GM12878 (cell line): ENCODE measurements at regions not wholly inside any gene's neighbourhood (a gene's known extent, or its start where the extent isn't known, plus 50 kb on each side); places are given as distances from the start of the nearest gene placed in this dataset.

ENCODE experiments used
- ATAC-seq: fragments of 200-7000 bp; cut with Tn5 transposase; 3 replicates; pipeline ENCODE4 v1.9.1; 2020; ENCODE audit warnings: mild to moderate bottlenecking, moderate library complexity
- BruUV-seq: library from RNA; stranded (reverse); fragments of 400-500 nt; replicated peaks from 2 replicates; lab custom pipeline; 2021; lab: Mats Ljungman, UMichigan
- CTCF ChIA-PET: fragments of 300-600 bp; sonication (Branson Sonifier 250); formaldehyde crosslinking; extraction: SDS; loops from one replicate; lab custom pipeline; 2021; ENCODE audit warnings: inconsistent platforms; lab: Yijun Ruan, JAX
- POLR2A ChIA-PET: fragments of 350-600 bp; formaldehyde crosslinking; extraction: SDS; loops from one replicate; lab custom pipeline; 2021; ENCODE audit warnings: inconsistent platforms; lab: Charles Lee
- RAD21 ChIA-PET: fragments of 300-600 bp; sonication (Branson Sonifier 250); formaldehyde crosslinking; loops from one replicate; lab custom pipeline; 2023; ENCODE audit warnings: antibody characterized with exemption; ENCODE audit not compliant: unreplicated experiment; lab: Charles Lee
- SMC1A ChIA-PET: fragments of 300-600 bp; sonication (Branson Sonifier 250); formaldehyde crosslinking; loops from one replicate; lab custom pipeline; 2023; ENCODE audit not compliant: unreplicated experiment, uncharacterized antibody; lab: Charles Lee
- DNase-seq: peaks from one replicate; pipeline ENCODE4 v3.0.0-alpha.2; 2011; ENCODE audit warnings: low read depth, low spot score
- FAIRE-seq: peaks from 3 replicates; lab custom pipeline; 2011; peaks lifted over from hg19 to GRCh38; lab: Jason Lieb, UNC
- H2AFZ ChIP-seq: 2 replicates; pipeline ENCODE4 v1.6.0; 2011; ENCODE audit warnings: low read depth, low read length, control low read depth; ENCODE audit not compliant: control insufficient read depth
- H3K27ac ChIP-seq: 2 replicates; pipeline ENCODE4 v1.5.1; 2011; ENCODE audit warnings: control low read depth; ENCODE audit not compliant: control insufficient read depth, insufficient read depth
- H3K27me3 ChIP-seq, 2 experiments: replicated peaks in 1 of 2; 2 replicates each; pipeline versions ENCODE4 v1.6.0 to v1.6.1; 2011; ENCODE audit warnings: low read length in 1 of 2; ENCODE audit not compliant: control insufficient read depth in 2 of 2, insufficient read depth in 2 of 2
- H3K36me3 ChIP-seq, 2 experiments: 2 replicates each; pipeline ENCODE4 v1.5.1; 2011; ENCODE audit warnings: low read length in 1 of 2; ENCODE audit not compliant: control insufficient read depth in 2 of 2, insufficient read depth in 2 of 2
- H3K4me1 ChIP-seq: 2 replicates; pipeline ENCODE4 v1.6.1; 2011; ENCODE audit warnings: mild to moderate bottlenecking, low read length, moderate library complexity, mixed read lengths; ENCODE audit not compliant: control insufficient read depth, insufficient read depth
- H3K4me2 ChIP-seq: 2 replicates; pipeline ENCODE4 v1.6.0; 2011; ENCODE audit warnings: control low read depth; ENCODE audit not compliant: control insufficient read depth, insufficient read depth
- H3K4me3 ChIP-seq: fragments of 200-600 bp; sonication (generic); 2 replicates; pipeline ENCODE4 v1.5.1; 2016
- H3K79me2 ChIP-seq: 2 replicates; pipeline ENCODE4 v1.6.0; 2011; ENCODE audit warnings: low read length; ENCODE audit not compliant: control insufficient read depth, insufficient read depth
- H3K9ac ChIP-seq: 2 replicates; pipeline ENCODE4 v1.8.0; 2011; ENCODE audit warnings: low read length, control low read depth, mixed read lengths; ENCODE audit not compliant: control insufficient read depth, insufficient read depth
- H3K9me3 ChIP-seq: replicated peaks from 3 replicates; pipeline ENCODE4 v1.5.1; 2011; ENCODE audit warnings: mild to moderate bottlenecking, low read length; ENCODE audit not compliant: control insufficient read depth, insufficient read depth
- H4K20me1 ChIP-seq: 2 replicates; pipeline ENCODE4 v1.6.0; 2011; ENCODE audit not compliant: control insufficient read depth, insufficient read depth
- ATF7 ChIP-seq: fragments of 450-650 bp; IDR thresholded peaks from 2 replicates; pipeline ENCODE4 v1.6.1; 2016; ENCODE audit warnings: low read depth, mild to moderate bottlenecking
- BMI1 ChIP-seq: fragments of 450-650 bp; IDR thresholded peaks from 2 replicates; pipeline ENCODE4 v1.6.1; 2016; ENCODE audit warnings: mild to moderate bottlenecking, moderate library complexity, borderline replicate concordance
- CHD1 ChIP-seq: IDR thresholded peaks from 2 replicates; pipeline ENCODE4 v1.6.1; 2012; ENCODE audit warnings: low read depth, low read length, improper control_type of control experiment
- FOXM1 ChIP-seq: IDR thresholded peaks from 2 replicates; pipeline ENCODE4 v1.6.1; 2012; ENCODE audit warnings: low read depth, mild to moderate bottlenecking, inconsistent platforms, low read length, moderate library complexity
- HDAC2 ChIP-seq: fragments of 200-600 bp; sonication (generic); IDR thresholded peaks from 2 replicates; pipeline ENCODE4 v1.6.1; 2017
- IRF5 ChIP-seq: fragments of 450-650 bp; IDR thresholded peaks from 2 replicates; pipeline ENCODE4 v1.6.1; 2017; ENCODE audit warnings: borderline replicate concordance
- NBN ChIP-seq: fragments of 450-650 bp; IDR thresholded peaks from 2 replicates; pipeline ENCODE4 v1.6.1; 2016
- NFYA ChIP-seq: IDR thresholded peaks from 2 replicates; pipeline ENCODE4 v1.6.1; 2011; ENCODE audit warnings: low read depth, mild to moderate bottlenecking, low read length, improper control_type of control experiment, borderline replicate concordance
- POLR2AphosphoS5 ChIP-seq: IDR thresholded peaks from 2 replicates; pipeline ENCODE4 v1.6.1; 2011; ENCODE audit warnings: mild to moderate bottlenecking, low read length, inconsistent platforms
- PRDM15 ChIP-seq: fragments of 450-650 bp; formaldehyde crosslinking; IDR thresholded peaks from 2 replicates; pipeline ENCODE4 v1.4.0; 2020; ENCODE audit warnings: mild to moderate bottlenecking, moderate library complexity
- RFX5 ChIP-seq: IDR thresholded peaks from 2 replicates; pipeline ENCODE4 v1.6.1; 2011; ENCODE audit warnings: low read depth, low read length, improper control_type of control experiment
- ZNF274 ChIP-seq: IDR thresholded peaks from one replicate; pipeline ENCODE4 v1.8.0; 2011; ENCODE audit not compliant: insufficient read length, insufficient read depth
- WGBS: methylation state at CpG from one replicate; pipeline ENCODE4 v1.1.6; 2016; ENCODE audit warnings: low lambda C conversion rate; ENCODE audit not compliant: insufficient replicate concordance, insufficient coverage; ENCODE audit errors: missing lambda C conversion rate; 5-methylcytosine and 5-hydroxymethylcytosine counted together
- in situ Hi-C: fragments of 300-500 bp; cut with MboI; formaldehyde crosslinking; loops from 9 replicates; pipeline ENCODE4 v1.14.3; 2018; ENCODE audit warnings: mixed read lengths
- intact Hi-C: fragments of 100-400 bp; cut with micrococcal nuclease; formaldehyde crosslinking; loops from one replicate; pipeline ENCODE4 v1.14.2; 2022; ENCODE audit not compliant: unreplicated experiment
- TF ChIP-seq, protein P1 (sequence below): fragments of 450-650 bp; IDR thresholded peaks from 2 replicates; pipeline ENCODE4 v1.6.1; 2017; ENCODE audit warnings: antibody characterized with exemption, mild to moderate bottlenecking, moderate library complexity

DNA sequence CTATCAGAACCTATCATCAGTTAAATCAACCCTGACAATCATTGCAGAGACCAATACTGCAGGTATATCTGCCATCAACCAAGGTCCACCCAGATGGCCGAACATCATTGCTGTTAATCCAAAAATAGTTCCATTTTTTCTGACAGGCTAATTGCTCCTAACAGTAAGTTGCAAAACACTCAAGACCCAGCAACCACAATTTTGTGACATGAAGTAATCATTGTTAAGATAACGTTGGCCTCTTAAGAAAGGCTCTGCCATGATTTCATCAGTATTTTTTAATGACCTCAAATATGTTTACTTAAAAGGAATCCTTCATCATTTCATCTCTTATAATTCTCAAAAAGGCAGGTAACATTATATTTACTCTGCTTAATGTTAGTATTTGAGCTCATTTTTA is 553.4 kb upstream of the POM121L12 start (continued):
- TF ChIP-seq PRDM15 (CRISPR knock-in tag) (no peak), NBN (no peak), HDAC2 (no peak), FOXM1 (no peak), CHD1 (no peak)
- TF ChIP-seq, protein P1, sequence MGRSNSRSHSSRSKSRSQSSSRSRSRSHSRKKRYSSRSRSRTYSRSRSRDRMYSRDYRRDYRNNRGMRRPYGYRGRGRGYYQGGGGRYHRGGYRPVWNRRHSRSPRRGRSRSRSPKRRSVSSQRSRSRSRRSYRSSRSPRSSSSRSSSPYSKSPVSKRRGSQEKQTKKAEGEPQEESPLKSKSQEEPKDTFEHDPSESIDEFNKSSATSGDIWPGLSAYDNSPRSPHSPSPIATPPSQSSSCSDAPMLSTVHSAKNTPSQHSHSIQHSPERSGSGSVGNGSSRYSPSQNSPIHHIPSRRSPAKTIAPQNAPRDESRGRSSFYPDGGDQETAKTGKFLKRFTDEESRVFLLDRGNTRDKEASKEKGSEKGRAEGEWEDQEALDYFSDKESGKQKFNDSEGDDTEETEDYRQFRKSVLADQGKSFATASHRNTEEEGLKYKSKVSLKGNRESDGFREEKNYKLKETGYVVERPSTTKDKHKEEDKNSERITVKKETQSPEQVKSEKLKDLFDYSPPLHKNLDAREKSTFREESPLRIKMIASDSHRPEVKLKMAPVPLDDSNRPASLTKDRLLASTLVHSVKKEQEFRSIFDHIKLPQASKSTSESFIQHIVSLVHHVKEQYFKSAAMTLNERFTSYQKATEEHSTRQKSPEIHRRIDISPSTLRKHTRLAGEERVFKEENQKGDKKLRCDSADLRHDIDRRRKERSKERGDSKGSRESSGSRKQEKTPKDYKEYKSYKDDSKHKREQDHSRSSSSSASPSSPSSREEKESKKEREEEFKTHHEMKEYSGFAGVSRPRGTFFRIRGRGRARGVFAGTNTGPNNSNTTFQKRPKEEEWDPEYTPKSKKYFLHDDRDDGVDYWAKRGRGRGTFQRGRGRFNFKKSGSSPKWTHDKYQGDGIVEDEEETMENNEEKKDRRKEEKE: no peak

GRCh38 chr7:52481571-52481970 is 553.9 kb upstream of the POM121L12 start:
- FAIRE-seq (no peak), DNase-seq (no peak), ATAC-seq (no peak)
- Histone ChIP-seq H3K9ac (no peak overlapping the region), H3K9me3 (no peaks in the 10 kb centered on the region), H3K4me2 (no peak overlapping the region), H3K79me2 (no peaks in the 10 kb centered on the region), H2AFZ (no peak overlapping the region), H3K36me3 (no peaks in the 10 kb centered on the region), H3K27me3 (no peaks in the 10 kb centered on the region), H3K4me3 (no peak overlapping the region), H4K20me1 (no peaks in the 10 kb centered on the region), H3K27ac (no peak overlapping the region), H3K4me1 (no peaks in the 10 kb centered on the region)
- CTCF ChIA-PET: interaction anchor here (0.7 kb wide), 1 partner anchor 11 kb away, joined by 3 read pairs; no protein-coding TSS in a partner anchor
- RAD21 ChIA-PET: no interaction called here
- in situ Hi-C loops: no loop called here
- BruUV-seq: no TSS peak
- POLR2A ChIA-PET: no interaction called here
- 25% methylated on average over 2 of the region's 2 CpGs for WGBS
- SMC1A ChIA-PET: no interaction called here
- intact Hi-C loops: no loop called here
- no peak for TF ChIP-seq POLR2AphosphoS5
- no peak for TF ChIP-seq ATF7
- no peak for TF ChIP-seq RFX5
- no peak for TF ChIP-seq PRDM15 (CRISPR knock-in tag)
- TF ChIP-seq BMI1: no peak
- no peak for TF ChIP-seq ZNF274
- TF ChIP-seq NFYA: no peak
- TF ChIP-seq IRF5: no peak
